GM12864 (cell line): ENCODE measurements at regions not wholly inside any gene's neighbourhood (a gene's known extent, or its start where the extent isn't known, plus 50 kb on each side); places are given as distances from the start of the nearest gene placed in this dataset.

Experiments used
- DNase-seq: peaks from one replicate; pipeline ENCODE4 v3.0.0-alpha.2; 2011; ENCODE audit warnings: low read depth
- H3K4me3 ChIP-seq: 2 replicates; pipeline ENCODE4 v1.5.1; 2011; ENCODE audit warnings: mild to moderate bottlenecking, low read depth, low read length, control low read depth
- TF ChIP-seq, protein P1 (sequence below): IDR thresholded peaks from 2 replicates; pipeline ENCODE4 v1.5.1; 2011; ENCODE audit warnings: low read depth, mild to moderate bottlenecking, moderate library complexity, low read length, control low read depth, inconsistent platforms; ENCODE audit errors: missing control alignments

DNA sequence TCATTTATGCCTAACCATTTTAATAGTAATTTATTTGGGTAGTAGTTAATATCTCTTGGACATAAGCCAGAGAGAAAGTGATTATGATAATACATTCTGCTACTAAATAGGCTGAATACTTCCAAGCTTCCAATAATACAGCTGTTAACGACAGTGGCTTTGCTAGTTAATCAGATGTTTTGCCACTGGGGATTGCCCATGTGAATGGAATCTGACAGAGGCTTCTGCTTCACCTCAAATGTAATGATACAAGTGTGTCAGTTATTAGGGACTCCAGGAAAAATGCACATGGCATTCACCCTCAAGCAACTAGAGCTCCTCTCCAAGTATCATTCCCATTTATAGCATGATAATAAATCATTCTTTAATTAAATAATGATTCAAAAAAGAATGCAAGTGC, 185.0 kb upstream of the TMEFF2 start:
- no peak for DNase-seq
- TF ChIP-seq, protein P1, sequence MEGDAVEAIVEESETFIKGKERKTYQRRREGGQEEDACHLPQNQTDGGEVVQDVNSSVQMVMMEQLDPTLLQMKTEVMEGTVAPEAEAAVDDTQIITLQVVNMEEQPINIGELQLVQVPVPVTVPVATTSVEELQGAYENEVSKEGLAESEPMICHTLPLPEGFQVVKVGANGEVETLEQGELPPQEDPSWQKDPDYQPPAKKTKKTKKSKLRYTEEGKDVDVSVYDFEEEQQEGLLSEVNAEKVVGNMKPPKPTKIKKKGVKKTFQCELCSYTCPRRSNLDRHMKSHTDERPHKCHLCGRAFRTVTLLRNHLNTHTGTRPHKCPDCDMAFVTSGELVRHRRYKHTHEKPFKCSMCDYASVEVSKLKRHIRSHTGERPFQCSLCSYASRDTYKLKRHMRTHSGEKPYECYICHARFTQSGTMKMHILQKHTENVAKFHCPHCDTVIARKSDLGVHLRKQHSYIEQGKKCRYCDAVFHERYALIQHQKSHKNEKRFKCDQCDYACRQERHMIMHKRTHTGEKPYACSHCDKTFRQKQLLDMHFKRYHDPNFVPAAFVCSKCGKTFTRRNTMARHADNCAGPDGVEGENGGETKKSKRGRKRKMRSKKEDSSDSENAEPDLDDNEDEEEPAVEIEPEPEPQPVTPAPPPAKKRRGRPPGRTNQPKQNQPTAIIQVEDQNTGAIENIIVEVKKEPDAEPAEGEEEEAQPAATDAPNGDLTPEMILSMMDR: no peak
- no peak overlapping the region for H3K4me3 ChIP-seq

DNA sequence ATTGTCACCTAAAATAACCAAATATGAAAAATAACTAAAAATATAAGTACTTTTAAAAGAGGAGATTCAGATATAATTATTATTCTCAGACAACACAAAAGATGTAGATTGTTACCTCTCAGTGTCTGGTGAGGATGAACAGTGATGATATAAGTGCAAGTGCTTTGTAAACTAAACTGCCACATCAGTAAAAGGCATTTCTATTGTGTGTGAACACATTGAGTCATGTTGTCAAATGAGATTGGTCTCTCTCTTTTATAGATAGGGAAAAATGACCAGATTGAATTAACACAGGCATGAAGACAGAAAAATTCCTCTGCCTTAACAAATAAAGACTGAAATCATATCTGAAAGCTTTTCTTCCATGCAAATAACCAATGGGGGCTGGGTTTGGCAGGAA, 182.4 kb upstream of the TMEFF2 start:
- no peak for DNase-seq
- TF ChIP-seq, protein P1: no peak
- no peak overlapping the region for H3K4me3 ChIP-seq

DNA sequence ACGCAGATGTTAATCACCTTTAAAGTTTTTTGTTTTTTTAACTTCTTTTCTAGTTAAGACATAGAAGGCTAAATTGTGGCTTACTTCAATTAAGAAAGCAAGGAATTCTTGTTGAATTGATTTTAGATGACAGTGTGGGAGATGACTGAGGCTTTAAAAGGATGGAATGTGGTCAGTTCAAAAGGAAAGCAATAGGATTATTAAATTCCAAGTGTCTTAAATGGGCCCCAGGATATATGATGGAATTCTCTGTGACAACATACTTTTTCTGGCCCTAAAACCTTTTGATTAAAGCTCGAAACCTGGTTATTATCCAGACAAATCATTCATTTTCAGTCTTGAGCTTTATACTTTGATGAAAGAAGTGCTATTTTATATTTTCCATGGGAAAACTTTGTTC, 179.0 kb upstream of the TMEFF2 start:
- DNase-seq: no peak
- TF ChIP-seq, protein P1: no peak
- no peak overlapping the region for H3K4me3 ChIP-seq

DNA sequence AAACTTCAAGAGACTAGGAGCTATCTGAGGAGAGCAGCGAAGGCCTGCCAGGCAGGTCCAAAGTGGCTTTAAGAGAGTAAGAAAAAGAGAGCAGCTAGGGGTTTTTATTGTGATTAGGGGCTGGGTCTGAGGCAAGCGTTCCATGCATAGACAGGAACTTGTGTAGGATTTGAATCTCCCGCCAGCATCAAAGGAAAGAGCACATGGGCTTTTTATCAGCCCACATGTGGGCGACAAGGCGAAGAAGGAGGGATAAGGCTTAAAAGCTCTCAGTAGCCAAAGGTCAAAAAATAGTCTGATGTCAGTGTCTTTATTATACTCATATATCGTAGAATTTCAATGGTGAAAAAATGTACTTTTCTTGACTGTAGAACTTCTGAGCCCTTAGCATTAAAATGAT, 178.5 kb upstream of the TMEFF2 start:
- no peak overlapping the region for H3K4me3 ChIP-seq
- TF ChIP-seq, protein P1: no peak
- no peak for DNase-seq

DNA sequence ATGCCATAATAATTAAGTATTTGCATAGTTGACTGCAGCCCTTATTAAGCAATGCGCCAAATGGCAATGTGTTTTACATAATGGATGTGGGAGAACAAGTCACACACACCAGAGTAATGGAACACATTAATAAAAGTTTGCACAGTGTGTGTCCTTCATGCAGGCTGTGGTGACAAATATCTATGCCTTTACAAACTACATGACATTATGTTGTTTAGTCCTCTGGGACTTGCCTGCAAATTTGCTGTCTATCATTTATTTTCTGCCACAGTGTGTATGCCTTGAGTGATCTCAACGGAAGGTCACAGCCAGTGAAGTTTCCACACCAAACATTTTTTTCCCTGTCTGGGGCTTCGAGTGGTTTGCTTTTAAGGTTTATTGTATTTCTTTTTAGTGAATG, 175.2 kb upstream of the TMEFF2 start:
- H3K4me3 ChIP-seq: no peak overlapping the region
- TF ChIP-seq, protein P1: no peak
- DNase-seq: no peak

DNA sequence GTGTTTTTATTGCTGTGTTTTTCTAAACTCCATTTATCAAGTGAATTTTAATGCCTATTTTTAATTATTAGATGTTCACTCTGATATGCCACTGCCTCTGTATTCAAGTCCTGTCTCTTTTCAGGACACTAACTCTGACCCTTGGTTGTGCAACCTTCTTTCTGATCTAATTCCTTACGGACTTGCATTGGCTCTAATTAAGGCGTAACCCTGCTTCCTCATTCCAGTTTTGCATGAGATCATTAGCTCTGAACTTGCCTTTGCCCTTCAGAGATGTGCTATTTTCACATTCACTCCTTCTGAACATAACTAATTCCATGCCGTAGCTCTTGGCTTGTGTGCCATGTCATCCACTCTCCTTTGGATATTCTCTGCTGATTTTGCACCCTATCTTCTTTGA, 162.5 kb upstream of the TMEFF2 start:
- DNase-seq: no peak
- no peak overlapping the region for H3K4me3 ChIP-seq
- TF ChIP-seq, protein P1: no peak

DNA sequence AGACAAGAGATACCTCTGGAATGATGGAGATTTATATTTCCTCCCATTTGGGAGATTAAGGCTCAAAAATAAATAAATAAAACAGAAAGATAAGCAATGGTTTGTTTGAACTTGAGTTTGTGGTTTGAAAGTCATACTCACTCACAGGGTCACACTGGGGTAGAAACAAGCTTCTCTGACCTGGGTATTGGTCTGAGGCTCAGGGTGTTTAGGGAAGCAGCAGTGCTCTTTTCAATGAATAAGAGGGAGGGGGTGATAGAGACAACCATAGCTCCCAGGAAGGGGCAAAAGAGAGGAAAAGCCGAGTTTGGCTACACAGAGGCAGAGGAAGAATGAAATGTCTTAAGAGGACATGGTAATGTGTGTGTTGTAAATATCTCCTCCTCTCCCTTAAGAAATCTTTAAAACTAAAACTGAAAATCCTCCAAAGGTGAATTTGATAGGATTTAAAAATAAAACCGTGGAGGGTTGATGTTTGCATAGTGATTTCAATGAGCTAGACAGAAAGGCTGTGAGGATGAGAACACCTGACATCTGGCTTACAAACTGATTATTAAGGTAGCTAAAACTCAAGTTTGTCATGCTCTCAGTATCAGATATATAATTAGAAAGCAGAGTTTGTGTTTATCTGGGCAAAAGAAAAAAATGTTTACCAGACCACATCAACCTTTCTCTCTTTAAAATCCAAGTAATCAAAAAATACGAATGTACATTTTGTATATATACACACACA, 159.9 kb upstream of the TMEFF2 start:
- H3K4me3 ChIP-seq: no peak overlapping the region

More for the DNA sequence above, 159.9 kb upstream of the TMEFF2 start:
- TF ChIP-seq, protein P1: no peak
- DNase-seq: no peak
